ENCODE measurements at regions not wholly inside any gene's neighbourhood (a gene's known extent, or its start where the extent isn't known, plus 50 kb on each side); places are given as distances from the start of the nearest gene placed in this dataset.

GRCh38 chr1:201689647-201690046 is 139.3 kb upstream of the IPO9 start:
- no peak for DNase-seq

DNA sequence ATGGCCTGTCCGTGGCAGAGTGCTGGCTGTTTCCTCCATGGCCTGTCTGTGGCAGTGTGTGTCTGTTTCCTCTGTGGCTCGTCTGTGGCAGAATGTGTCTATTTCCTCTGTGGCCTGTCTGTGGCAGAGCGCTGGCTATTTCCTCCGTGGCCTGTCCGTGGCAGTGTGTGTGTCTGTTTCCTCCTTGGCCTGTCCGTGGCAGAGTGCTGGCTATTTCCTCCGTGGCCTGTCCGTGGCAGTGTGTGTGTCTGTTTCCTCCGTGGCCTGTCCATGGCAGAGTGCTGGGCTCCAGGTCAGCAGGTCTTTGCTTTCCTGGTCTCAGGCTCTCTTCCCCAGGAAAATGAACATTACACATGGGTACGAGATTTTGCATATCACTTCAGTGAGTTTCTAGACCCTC is 138.4 kb upstream of the IPO9 start:
- no peak for DNase-seq

DNA sequence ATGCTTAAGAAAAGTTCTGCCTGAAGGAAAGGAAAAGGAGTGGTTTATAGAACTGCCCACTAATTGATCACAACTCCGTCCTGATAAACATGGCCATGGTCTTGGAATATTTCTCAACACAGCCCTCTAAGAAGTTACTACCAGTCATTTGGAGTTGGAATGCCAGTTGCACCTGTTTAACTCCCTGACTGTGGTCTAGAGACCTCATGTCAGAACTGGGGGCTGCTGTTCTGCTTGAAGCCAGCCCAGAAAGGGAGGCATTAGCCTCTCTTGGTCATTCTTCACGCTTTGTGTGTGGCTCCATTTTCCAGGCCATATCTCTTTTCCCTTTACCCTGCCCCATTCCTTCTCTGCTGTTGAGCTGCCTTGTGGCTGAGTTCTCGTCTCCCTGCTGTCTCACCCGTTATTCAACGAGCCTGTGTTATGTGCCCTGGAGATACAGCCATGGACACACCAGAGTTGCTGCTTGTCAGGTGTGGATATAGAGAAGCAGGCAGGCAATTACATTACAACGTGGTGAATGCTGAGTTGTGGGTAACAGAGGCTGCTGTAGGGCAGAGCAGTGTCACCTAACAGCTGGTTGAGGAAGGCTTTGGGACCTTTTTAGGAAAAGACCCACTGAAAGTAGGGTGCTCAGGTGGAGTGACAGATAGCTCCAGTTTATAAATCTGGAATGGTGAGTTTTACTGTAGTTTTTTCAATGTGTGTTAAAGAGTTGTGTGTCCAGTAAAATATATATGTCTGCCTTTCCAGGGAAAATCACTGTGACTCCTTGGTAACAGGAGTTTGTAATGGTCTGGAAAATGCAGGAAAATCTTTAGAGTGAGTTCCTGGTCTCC is 137.0 kb upstream of the IPO9 start:
- DNase-seq, result no peak

- no peak for DNase-seq
Observed at GRCh38 chr1:201692555-201693394, 136.2 kb upstream of the IPO9 start.

DNA sequence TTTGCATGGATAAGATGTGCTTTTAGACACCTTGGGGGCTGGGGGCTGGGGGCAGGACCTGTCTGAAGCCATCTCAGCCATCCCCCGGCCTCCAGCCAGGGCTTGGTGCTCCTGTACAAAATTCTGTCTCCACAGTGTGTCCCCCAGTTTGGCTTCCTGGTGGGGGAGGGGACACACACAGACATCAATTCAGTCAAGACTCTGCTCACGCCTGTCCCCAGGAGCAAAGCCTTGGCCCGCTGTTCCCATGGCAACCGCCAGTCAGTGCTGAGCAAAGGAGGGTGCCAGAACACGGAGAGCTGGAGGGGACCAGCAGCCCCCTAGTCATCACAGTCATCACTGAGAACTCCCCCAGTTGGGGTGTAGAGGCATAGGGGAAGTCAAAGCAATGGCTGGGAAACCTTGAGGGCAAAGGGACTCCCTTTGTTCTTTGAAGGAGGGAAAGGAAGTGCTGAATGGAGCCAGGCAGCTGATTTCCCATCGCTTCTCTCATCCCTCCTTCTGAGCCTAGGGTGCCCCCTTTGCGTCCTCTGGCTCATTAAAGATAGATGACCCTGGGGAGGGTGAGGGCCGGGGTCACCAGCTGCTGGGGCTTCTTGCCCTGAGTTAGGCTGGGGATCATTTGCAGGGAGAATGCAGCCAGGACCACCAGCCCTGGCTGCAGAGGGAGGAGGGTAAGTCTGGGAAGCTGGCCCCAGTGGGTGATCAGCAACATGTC is 134.9 kb upstream of the IPO9 start:
- no peak for DNase-seq

- DNase-seq, result no peak
Observed at GRCh38 chr1:201694608-201695335, 134.2 kb upstream of the IPO9 start.

DNA sequence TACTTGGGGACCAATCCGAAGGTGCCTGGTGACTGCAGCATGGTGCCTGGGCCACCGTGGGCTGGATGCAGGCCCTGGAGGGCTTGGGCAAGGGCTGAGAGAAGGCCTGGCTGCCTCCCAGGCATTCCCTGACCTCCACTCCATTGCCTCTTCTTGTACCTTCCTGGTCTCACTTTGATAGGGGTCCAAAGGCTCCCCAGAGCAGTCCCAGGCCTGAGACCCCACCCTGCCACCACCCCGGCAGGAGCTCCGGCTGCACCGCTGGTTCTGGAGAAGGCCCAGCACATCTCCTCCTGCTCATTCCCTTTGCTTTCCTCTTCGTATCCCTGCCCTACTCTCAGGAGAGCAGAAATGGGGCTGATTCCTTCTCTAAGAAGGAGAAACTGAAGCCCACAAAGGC is 133.3 kb upstream of the IPO9 start:
- DNase-seq, result no peak

DNA sequence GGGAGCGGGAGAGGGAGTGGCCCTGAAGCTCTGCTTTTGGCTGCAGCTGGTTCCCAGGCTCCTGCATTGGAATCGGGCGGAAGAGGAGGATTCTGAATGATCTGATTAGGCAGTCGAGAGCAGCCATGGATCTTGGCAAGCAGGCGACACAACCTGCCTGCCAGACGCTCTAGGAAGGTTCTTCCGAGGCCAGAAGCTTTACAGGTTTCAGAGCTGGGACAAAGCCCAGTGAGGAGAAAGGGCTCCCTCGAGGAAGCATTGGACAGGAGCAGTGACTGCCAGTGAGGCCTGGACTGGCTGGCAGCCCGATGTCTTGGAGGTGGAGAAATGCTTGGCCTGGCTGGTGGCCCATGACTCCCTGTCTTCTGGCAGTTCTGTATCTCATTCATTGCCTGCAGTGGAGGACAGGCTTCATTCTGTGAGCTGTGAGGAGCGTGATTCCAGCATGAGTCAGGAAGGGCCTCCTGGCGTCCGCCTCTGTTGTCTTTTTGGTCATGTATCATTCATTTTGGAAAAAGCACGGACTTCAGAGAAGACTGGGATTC is 132.7 kb upstream of the IPO9 start:
- no peak for DNase-seq

DNA sequence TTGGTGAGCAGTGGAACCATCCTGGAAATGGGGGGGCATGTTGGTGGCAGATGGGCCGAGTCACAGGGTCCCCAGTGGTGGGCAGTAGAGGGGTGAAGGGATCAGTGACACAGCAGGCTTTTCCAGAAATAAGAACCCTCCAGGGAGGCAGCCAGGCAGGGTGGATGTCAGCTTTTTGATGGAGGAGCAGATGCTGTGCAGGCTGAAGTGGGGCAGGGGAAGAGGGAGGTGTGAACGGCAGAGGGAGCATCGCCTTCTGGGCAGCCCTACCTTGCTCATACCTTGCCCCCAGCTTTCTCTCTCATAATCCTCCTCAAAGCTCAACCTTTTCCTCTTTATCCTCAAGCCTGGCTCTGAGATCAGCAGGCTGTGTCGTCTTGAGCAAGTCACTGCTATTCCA is 131.8 kb upstream of the IPO9 start:
- no peak for DNase-seq

GRCh38 chr1:201701831-201702230 is 127.1 kb upstream of the IPO9 start:
- no peak for DNase-seq

DNA sequence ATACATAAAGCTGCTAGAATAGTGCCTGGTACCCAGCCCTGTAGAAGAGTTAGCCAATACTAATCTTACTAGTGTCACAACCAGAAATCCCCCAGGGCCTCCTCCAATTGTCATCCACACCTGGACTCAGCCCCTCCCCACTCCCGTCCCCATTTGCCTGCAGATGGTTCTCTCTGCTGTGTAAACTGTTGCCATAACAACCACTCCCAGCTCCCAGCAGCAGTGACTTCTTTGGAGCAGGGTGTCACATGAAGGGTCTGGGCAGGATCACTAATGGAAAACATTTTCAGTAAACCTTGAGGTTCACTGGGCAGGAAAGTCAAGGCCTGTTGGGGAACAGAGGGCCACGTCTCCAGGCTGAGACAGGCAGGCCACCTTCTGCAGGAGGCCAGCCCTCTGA is 126.0 kb upstream of the IPO9 start:
- DNase-seq, result no peak

DNA sequence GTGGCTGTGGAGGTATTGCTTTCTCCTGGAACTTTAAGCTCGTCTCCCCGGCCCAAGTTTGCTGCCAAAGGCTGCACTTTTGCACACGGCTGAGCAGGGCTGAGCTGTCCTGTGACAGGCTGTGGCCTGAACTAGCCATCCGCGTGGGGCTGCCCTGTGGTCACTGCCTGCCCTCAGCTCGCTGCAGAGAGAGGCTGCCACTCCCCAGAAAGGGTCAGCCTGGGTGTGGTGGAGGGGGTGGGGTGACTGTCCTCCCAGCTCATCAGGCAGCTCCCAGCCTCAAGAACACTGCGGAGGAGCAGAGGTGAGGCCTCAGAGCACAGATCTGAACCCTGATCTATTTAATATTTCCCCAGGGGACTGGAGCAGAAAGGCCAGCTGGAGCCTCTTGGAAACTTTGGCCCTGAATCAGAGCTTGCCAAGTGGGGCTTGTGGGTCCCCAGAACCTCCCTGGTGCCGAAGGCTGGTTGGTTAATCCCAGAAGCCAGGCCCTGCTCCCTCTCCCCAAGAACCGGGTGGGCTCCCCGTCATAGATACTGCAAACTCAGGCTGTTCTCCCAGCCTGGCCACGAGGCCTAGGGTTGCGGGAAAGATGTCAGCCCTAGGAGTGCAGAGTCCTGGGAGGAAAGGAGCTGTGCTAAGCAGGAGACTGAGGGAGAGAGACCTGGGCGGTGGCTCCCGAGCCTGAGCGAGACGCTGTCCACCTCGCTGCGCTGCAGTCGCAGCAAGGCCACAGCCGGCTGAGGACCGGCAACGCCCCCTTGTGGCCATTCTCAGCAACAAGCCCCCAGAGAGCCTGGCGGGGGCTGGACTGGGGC is 125.1 kb upstream of the IPO9 start:
- peak; percentile 63 for DNase-seq

GRCh38 chr1:201704439-201704792 is 124.5 kb upstream of the IPO9 start:
- DNase-seq, result no peak

GRCh38 chr1:201705389-201705788 is 123.6 kb upstream of the IPO9 start:
- DNase-seq, result no peak

DNA sequence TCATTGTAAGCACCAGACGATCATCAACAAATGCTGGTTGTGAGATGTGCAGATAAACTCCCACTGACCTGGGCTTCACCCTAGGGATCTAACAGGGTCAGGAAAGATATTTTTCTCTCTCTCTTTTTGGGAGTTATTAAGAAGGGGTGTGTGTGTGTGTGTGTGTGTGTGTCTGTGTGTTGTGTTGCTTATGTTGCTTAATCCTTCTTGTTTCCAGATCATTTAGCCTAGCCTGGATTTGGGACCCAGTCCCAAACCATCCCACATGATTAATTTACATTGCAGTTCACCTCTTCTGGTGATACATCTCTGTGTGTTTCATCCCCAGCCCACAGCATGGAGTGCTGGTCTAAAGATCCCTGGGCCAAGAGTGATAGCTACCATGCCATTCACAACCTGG is 122.8 kb upstream of the IPO9 start:
- no peak for DNase-seq

DNA sequence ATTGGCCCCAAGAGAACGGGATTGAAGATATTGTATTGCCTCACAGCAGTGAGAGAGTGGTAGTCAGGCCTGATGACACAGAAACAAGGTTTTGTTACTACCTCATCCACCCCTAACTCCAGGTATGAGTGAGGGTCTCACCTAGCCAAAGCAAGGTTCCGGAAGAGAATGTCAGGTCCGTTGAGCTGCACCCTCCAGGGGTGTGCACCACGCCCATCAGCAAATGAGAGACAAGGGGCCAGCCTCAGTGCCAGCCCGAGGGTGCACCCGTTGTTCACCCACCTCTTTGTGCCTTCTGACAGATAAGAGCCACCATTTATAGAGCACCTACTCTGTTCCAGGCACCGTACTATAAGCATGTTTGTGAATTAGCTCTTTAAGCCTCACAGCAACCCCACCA is 121.9 kb upstream of the IPO9 start:
- no peak for DNase-seq

DNA sequence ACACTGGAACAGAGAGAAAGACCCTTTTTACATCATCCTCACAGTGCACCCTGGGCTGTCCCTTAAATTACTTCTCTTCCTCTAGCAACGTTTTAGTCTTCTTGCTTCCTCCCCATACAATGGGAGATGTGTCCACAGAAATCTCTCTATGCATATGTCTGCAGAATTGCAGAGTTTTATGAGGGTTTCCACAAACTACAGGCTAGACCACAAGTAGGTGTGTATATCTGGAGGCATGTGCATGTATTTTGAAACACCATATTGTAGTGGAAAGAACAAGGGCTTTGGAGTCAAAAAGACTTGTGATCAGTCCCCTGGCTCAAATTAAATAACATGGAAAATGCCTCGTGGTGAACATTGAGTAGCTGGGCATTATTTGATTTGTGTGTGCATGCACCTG is 121.3 kb upstream of the IPO9 start:
- DNase-seq, result no peak

DNA sequence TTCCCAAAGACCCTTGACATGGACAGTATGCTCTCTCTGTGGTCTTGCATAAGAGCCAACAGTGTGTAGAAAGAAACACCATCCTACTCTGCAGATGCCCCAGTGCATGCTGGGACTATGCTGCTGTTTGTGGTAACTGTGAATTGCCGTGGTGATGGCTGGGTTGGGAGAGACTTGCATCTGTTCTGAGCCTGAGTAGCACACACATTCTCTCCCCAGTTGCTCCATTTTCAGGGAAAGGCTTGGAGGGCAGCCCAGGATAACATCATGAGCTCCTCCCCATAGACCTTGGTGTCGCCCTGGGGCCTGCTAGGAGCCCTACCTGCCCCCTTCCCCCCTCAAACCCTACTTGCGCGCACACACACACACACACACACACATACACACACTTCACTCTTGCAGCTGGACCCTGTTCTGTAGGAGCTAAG is 120.9 kb upstream of the IPO9 start:
- DNase-seq, result no peak

- no peak for DNase-seq
Observed at GRCh38 chr1:201708691-201709090, 120.3 kb upstream of the IPO9 start.

DNA sequence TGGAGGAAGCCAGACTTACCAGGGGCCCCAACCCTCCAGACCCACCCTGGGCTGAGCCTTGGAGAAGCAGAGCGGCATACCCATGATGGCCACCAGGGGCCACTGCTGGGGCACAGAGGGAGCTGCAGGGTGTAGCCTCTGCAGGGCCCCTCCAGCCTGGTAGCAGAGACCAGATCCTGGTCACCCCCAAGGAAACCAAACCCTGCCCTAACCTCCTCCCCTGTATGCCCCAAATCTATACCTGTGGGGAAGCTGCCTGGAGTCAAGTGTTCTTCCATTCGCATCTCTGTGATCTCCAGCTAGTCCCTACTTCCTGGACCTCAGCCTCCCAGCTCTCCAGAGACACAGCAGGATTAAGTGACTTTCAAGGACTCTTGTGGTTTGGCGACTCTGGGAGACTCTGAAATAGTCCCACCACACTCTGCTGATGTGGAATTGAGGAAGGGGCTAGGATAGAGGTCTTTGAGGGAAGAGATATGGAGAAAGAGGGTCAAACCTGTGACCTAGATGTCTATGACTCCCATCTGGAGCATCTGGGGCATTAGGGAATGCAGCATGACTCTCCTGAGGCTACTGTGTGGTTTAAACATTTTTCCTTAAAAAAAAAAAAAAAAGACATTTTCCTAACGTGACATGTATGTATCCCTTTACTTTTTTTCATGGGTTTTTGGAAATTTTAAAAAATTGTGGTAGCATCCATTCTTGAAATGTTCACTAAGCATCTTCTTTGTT is 119.2 kb upstream of the IPO9 start:
- DNase-seq, result peak; percentile 61

Measured in activated T-cell treated with anti-CD3 and anti-CD28 coated beads, Interleukin-2, amount 50 U/mL, for 1 hour (primary cell).